NCI-H748 (cell line): ENCODE measurements at regions not wholly inside any gene's neighbourhood (a gene's known extent, or its start where the extent isn't known, plus 50 kb on each side); places are given as distances from the start of the nearest gene placed in this dataset.

Experiments used
- DNase-seq: peaks from one replicate; lab custom pipeline; 2025; ENCODE audit not compliant: unreplicated experiment; lab: John Stamatoyannopoulos, UW

DNA sequence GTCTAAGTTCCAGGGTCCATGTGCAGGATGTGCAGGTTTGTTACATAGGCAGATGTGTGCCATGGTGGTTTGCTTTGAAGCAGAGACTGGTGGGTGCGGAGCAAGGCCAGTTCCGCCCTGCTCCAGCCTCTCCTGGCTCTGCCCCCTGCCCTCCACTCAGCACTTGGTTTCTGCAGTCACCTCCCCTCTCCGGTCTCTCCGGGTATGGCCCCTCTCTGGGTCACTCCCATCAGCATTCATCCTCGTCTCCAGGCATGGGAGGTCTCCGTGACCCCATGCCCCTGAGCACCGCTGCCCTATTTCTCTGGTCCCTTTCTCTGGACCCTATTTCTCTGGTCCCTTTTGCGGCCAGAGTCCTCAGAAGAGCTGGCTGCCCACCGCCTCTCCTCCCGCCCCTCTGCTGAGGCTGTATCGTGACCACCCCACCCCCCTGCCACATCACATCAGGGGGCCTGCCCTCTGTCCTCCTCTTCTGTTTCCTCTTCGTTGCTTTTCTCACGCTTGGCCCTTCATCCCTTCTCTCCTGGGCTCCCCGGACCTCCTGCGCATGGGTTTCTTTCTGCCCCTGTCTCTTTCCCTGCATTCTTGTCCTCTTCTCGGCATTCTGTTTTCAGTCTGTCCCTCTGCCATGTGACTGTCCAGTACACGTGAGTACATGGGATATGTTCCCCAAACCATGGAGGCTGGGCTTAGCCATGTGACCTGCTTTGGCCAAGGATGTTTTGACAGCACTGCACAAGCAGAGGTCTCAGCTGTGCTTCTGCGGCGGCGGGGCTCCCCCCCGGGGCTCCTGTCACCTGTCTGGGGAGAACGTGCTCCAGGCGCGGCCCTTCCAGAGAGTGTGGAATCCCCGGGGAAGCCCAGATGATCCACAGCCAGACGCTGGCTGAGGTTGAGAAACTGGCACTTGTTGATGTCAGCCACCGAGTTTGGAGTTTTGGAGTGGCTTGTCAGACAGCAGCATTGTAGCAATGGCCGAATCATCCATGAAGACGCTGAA is 54.4 kb upstream of the C1orf174 start:
- DNase-seq: no peak

DNA sequence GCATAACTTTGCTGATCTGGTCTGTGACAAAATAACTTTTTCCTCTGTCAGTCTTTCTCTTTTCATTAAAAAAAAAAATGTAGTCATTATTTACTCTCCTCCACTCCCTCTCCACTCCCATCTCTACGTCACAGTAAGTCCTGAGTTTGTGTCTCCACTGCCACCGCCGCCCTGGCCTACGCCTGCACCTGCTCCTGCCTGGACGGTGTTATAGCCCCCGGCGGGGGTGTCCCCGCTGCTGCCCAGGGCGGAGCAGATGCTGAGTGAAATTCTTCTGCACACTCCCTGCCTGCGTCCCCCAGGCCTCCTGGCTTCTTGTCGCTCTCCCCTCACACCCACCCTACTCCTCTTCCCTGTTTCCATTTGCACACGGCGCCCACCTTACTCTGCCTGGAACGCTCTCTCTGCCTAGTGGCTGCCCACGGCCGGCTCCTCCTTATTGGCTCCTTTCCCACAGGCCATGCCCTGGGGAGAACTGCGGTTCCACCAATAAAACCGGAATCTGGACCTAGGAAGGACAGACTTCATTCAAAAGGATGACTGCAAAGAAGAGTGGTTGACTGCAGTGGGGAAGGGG is 55.2 kb upstream of the C1orf174 start:
- DNase-seq: no peak

DNA sequence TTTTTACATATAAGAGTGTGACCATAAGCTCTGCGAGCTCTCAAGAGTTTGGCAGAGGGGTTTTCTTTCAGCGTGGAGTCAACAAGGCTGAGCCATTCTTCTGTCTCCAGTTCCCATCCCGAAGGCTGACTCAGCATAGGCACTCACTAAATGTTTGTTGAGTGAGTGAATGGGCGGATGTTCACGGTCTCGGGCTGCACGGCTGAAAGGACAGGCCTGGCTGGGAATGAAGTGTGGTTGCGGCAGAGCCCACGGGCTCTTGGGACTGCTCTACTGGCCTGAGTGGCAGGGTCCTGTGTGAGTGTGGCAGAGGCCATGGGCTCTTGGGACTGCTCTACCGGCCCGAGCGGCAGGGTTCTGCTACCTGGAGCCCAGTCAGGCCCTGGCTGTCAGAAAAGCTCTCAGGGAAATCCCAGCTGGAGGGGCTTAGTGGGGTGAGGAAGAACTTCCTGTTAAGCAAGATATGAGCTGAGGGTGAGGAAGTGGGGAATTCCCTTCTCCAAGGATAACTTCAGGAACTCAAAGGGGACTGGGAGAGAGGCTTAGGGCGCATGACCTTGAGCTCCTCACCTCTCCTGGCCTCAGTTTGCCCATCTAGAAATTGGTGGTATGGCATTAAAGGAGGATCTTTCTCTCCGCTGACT is 56.6 kb upstream of the C1orf174 start:
- no peak for DNase-seq

DNA sequence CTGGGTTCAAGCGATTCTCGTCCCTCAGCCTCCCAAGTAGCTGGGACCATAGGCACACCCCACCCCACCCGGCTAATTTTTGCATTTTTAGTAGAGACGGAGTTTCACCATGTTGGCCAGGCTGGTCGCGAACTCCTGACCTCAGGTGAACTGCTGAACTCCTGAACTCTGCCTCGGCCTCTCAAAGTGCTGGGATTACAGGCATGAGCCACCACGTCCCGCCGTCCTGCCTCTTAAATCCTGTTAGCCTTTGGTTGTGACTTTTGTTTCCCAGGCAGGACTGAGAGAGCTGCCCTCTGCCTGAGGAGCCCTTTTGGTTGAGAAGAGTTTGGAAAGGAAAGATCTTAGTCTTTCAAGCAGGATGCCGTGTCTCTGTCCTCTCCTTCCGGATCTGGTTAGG is 59.3 kb upstream of the C1orf174 start:
- DNase-seq: no peak

DNA sequence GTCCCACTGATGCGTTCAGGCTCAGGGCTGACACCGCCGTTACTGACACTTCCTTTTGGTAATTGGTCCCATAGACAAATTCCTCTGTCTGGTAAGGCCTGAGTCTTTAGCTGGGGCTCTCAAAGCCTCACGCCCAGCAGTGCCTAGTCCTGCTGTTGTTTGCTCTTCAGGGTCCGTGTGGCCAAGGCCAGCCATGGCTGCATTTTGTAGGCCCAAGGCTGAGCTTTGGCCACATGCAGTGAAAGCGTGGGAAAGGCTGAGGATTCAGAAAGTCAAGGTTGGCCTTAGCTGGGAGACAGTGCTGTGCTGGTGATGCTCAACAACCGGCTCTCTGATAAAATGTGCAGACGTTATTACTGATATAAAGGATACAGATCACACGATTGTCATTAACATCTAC is 63.5 kb upstream of the C1orf174 start:
- DNase-seq: no peak

DNA sequence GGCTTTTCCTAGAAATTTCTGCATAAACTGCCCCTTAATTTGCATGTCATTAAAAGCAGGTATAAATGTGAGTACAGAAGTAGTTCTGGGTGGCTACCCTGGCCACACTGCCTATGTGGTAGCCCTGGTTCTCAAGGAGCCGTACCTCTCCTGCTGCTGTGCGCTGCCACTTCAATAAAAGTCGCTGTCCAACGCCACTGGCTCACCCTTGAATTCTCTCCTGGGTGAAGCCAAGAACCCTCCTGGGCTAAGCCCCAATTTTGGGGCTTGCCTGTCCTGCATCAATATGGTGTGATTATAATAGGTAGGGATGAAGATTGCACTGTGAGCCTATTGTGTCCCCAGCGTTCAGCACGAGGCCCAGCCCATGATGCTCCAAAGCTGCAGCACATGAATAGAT is 65.6 kb upstream of the C1orf174 start:
- no peak for DNase-seq

DNA sequence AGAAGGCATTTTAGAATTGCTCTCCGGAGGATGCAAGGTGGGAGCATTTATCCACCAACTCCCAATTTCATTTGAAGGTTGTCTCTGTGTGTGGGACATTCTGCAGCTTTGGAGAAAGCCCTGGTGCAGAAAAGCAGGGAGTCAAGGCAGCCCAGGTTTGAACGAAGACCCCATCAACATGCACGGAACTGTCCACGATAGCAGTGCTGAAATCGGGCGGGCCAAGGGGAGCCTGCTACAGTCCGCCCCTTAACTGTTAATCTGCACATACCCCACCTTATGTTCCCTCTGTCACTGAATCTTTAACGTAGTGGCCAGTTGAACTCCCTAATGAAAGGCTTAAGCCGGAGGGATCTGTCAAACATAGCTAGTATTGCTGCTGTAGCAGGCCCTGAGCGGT is 68.8 kb upstream of the C1orf174 start:
- DNase-seq: no peak

DNA sequence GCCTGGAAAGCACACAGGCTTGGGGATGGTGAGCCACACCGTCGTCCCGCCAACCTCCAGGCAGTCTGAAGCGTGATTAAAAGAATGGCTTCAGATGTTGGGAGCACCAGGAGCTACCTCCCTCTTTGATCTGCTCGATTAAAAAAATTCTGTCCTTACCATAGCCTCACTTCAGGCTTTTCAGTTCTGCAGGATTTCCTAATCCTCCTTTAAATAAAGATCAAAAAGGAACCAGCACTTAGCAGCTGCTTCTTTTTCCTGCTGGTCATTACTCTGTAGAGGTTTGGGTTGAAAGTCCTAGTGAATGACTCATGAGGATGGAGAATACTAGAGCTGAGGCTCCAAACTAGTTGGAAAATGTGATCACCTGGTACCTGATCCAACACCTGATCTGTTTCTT is 71.9 kb upstream of the C1orf174 start:
- DNase-seq: no peak

DNA sequence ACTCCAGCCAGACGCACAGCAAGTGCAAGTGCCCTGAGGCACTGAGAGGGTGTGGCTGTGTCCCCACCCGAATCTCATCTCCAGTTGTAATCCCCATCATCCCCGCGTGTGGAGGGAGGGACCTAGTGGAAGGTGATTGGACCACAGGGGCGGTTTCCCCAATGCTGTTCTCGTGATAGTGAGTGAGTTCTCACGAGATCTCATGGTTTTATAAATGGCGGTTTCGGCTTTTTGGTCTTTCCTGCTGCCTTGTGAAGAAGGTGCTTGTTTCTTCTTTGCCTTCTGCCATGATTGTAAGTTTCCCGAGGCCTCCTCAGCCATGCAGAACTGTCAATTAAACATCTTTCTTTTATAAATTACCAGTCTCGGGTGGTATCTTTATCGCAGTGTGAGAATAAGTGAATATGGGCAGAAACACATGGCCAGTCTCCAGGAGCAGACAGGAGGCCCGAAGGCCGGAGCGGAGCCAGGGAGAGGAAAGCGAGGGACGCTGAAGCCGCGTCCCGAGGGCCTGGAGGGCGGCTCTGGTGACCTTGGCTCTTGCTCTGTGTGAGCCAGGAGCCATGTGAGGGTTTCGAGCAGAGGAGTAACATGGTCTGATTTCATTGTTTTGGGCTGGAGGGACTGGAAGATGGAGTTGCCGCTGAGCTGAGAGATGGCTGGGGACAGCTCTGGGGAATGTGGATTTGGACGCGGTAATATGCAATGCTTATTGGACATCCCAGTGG is 76.0 kb upstream of the C1orf174 start:
- no peak for DNase-seq

DNA sequence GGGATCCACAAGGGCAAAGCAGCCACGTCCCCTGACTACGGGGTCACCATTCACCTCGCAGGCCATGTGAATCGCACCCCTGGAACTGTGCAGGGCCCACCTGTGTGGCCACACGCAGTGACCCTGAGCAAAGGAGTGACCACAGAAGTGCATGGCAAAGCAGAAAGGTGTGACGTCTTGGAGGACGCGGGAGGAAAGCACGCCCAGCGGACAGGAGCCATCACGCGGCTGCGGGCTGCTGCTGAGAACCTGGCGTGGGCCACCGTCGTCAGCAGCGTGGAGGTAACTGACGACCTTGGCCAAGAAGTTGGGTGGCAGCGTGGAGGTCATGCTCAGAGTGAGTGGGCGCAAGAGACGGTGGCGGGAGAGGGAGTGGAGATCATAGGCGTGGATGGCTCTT is 76.7 kb upstream of the C1orf174 start:
- DNase-seq: no peak

DNA sequence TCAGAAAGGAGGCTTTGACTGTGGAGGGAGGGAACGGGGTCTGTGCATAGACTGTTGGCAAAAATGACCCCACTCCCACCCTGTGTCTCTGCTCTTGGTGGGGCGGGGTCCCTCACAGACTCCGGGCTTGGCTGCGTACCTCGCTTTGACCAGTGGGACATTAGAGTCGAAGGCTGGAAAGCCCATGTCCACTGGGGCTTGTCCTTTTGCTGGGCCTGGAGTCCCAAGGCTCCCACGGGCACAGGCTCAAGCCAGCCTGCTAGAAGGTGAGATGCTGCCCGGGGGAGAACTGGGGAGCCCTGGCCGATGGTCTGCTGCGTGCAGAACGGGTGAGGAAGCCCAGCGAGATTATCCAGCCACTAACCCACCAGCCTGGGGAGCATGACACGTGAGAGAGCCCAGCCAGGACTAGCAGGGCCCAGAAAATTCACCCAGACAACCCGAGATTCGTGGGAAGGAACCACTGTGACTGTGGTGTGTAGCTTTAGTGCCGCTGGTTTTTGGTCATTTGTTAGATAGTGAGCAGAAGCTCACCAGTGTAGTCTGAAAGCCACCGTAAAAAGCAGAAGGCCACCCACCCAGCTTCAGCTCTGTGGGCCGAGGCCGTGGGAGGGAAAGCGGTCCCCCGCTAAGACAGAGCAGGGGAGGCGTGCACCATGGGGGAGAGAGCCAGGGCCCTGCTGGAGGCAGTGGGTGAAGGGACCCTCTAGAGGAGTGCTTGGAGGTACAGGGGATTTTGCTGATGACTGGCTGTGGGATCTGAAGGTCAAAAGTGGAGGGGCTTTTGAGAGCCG is 78.3 kb upstream of the C1orf174 start:
- no peak for DNase-seq

DNA sequence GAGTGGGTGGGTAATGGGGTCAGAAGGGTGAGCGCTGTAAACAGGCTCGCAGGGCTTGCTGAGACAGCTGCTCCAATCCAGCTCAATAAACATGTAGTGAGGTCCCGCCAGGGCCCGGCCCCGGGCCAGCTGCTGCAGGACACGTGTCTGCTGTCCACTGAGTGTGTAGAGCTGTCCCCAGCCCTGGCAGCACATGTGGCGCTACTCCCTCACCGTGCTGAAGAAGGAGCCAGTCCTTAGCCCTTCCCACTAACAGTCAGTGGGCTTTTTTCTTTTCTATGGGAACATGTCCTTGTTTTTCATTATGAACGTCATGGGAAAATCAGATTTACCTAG is 78.9 kb upstream of the C1orf174 start:
- no peak for DNase-seq

DNA sequence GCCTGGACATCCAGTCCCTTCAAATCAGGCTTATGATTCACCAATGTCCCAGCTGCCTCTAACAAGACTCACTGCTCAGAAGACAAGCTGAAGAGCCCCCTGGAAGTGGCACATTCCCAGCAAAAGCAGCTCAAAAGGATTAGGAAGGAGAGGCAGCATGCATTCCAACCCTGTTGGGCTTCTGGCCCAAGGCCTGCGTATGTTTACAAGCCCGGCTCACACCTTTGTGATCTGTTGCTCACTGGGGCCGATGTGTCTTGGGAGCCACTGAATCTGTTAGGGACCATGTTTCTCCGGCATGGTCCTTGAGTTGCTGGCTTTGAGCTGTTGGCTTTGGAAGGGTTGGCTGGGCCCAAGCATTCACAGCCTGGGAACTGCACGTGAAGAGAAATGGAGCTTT is 81.2 kb upstream of the C1orf174 start:
- DNase-seq: no peak

DNA sequence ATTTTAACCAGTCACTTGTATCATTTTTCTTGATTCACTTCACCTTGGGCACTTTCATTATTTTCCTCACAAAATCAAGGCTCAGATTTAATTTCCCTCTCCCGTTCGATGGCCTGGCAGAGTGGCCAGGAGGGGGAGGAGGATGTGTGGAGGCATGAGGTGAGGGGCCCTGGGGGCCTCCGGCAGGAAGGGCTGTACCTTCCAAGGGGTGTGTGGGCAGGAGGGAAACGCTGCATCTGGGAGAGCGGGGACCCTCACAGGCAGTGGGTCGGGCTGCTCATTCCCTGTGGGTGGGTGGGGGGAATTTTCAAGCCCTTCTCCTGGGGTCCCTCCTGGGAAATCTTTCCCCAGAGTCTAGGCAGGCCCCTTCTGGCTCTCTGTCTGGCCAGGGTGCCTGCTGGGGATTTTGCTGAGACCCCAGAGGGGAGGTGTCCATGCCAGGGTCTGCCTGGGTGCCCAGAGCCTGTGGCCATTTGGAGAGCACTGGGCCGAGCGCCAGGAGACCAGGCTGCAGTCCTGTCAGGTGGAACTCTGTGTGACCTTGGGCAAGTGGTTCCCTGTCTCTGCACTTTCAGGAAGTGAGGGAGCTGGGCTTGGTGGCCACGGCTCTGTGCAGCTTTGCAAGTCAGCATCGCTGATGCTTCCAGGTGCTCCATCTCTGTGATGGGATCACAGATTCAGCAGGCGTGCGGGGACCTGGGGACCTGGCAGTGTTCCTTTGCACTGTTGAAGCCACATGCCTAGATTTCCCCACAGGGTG is 81.9 kb upstream of the C1orf174 start:
- DNase-seq: no peak

DNA sequence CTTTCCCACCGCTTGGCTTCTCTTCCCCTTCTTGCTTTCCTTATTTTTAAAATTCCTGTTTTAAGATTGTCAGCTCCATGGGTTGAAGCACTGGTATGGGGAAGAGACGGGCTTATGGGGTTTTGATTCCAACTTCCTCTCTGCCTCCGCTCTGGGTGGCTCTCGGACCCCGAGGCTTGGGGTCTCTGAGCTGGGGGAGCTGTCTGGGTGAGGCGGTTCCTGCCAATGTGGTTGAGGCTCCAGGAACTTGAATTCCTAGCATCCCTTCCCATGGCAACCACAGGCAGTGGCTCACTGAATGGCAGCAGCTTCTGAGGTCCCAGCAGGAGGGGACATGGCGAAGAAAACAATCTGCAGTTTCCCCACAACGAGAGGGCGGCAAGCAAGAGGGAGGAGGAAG is 83.1 kb upstream of the C1orf174 start:
- DNase-seq: no peak

DNA sequence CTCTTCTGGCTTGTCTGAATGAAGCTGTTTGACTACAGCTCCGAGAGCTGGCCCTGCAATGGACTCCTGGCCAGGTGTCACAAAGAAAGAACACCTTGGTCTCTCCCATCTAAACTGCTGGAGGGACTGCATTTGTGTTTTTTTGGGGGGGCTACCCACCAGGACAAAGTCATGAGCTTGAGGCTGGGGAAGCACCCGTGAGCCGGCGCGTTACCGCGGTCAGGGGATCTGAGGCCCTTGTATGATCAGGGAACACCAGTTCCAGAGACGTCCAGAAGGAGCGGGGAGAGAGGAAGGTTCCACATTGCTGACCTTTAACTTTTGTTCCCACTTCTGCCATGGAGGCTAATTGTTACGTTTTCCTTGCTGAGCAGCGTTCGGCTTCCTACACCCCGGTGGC is 84.5 kb upstream of the C1orf174 start:
- DNase-seq: no peak

DNA sequence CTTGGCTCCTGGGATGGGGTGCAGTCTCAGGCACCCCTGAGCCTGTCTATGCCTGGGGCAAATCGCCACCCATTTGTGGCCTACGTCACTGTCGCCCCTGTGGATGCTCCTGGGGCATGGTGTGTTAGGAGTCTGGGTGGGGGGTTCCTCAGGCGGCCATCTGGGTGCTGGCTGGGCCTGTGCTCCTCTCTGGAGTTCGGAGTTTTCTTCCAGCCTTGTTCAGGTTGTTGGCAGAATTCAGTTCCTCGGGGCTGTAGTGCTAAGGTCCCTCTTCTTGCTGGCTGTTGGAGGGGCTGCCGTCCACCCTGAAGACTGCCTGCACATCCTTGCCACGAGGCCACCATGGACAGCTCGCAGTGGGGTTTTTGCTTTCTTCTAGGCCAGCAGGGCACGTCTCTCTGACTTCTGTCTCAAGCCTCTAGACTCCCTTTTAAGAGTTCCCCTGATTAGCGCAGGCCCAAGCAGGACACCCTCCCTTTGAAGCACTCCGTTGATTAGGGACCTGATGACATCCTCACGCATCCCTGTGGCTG is 86.7 kb upstream of the C1orf174 start:
- DNase-seq: no peak

DNA sequence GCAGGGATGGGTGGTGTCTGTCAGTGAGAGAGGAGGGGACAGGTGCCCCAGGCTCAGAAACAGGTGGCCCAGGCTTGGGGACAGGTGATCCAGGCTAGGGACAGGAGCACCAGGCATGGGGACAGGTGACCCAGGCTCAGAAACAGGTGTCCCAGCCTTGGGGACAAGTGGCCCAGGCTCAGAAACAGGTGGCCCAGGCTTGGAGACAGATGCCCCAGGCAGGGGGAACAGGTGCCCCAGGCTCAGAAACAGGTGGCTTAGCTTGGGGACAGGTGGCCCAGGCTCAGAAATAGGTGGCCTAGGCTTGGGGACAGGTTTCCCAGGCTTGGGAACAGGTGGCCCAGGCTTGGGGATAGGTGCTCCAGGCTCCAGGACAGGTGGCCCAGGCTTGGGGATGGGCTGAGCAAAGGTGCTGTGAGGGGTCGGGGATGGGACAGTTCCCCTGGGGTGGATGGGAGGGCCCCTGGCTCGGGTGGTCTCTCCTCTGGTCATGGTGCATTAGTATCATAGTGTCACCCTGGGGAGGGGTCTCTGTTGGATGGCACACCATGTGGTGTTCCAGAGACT is 87.7 kb upstream of the C1orf174 start:
- peak; percentile 5 for DNase-seq

DNA sequence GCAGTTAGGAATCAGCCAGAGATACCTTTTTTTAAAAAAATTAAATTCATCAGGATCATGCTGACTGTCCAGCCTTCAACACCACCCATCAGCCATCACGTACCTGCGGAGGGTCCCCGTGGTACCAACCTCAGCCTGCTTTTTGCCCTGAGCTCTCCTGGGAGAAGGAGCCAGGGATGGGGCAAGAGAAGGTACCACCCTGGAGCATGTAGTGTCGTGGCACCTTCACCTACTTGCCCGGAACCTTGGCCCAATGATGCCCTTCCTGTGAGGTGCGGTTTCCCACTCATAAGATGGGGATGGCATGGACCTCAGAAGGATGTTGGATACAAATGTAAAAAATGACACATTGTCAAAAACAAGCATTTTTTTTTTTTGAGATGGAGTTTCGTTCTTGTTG is 88.4 kb upstream of the C1orf174 start:
- DNase-seq: no peak
